GM12878 (cell line): ENCODE measurements at regions not wholly inside any gene's neighbourhood (a gene's known extent, or its start where the extent isn't known, plus 50 kb on each side); places are given as distances from the start of the nearest gene placed in this dataset.

ENCODE experiments used
- ATAC-seq: fragments of 200-7000 bp; cut with Tn5 transposase; 3 replicates; pipeline ENCODE4 v1.9.1; 2020; ENCODE audit warnings: mild to moderate bottlenecking, moderate library complexity
- BruUV-seq: library from RNA; stranded (reverse); fragments of 400-500 nt; replicated peaks from 2 replicates; lab custom pipeline; 2021; lab: Mats Ljungman, UMichigan
- CTCF ChIA-PET: fragments of 300-600 bp; sonication (Branson Sonifier 250); formaldehyde crosslinking; extraction: SDS; loops from one replicate; lab custom pipeline; 2021; ENCODE audit warnings: inconsistent platforms; lab: Yijun Ruan, JAX
- POLR2A ChIA-PET: fragments of 350-600 bp; formaldehyde crosslinking; extraction: SDS; loops from one replicate; lab custom pipeline; 2021; ENCODE audit warnings: inconsistent platforms; lab: Charles Lee
- RAD21 ChIA-PET: fragments of 300-600 bp; sonication (Branson Sonifier 250); formaldehyde crosslinking; loops from one replicate; lab custom pipeline; 2023; ENCODE audit warnings: antibody characterized with exemption; ENCODE audit not compliant: unreplicated experiment; lab: Charles Lee
- SMC1A ChIA-PET: fragments of 300-600 bp; sonication (Branson Sonifier 250); formaldehyde crosslinking; loops from one replicate; lab custom pipeline; 2023; ENCODE audit not compliant: unreplicated experiment, uncharacterized antibody; lab: Charles Lee
- DNase-seq: peaks from one replicate; pipeline ENCODE4 v3.0.0-alpha.2; 2011; ENCODE audit warnings: low read depth, low spot score
- FAIRE-seq: peaks from 3 replicates; lab custom pipeline; 2011; peaks lifted over from hg19 to GRCh38; lab: Jason Lieb, UNC
- H2AFZ ChIP-seq: 2 replicates; pipeline ENCODE4 v1.6.0; 2011; ENCODE audit warnings: low read depth, low read length, control low read depth; ENCODE audit not compliant: control insufficient read depth
- H3K27ac ChIP-seq: 2 replicates; pipeline ENCODE4 v1.5.1; 2011; ENCODE audit warnings: control low read depth; ENCODE audit not compliant: control insufficient read depth, insufficient read depth
- H3K27me3 ChIP-seq, 2 experiments: replicated peaks in 1 of 2; 2 replicates each; pipeline versions ENCODE4 v1.6.0 to v1.6.1; 2011; ENCODE audit warnings: low read length in 1 of 2; ENCODE audit not compliant: control insufficient read depth in 2 of 2, insufficient read depth in 2 of 2
- H3K36me3 ChIP-seq, 2 experiments: 2 replicates each; pipeline ENCODE4 v1.5.1; 2011; ENCODE audit warnings: low read length in 1 of 2; ENCODE audit not compliant: control insufficient read depth in 2 of 2, insufficient read depth in 2 of 2
- H3K4me1 ChIP-seq: 2 replicates; pipeline ENCODE4 v1.6.1; 2011; ENCODE audit warnings: mild to moderate bottlenecking, low read length, moderate library complexity, mixed read lengths; ENCODE audit not compliant: control insufficient read depth, insufficient read depth
- H3K4me2 ChIP-seq: 2 replicates; pipeline ENCODE4 v1.6.0; 2011; ENCODE audit warnings: control low read depth; ENCODE audit not compliant: control insufficient read depth, insufficient read depth
- H3K4me3 ChIP-seq: fragments of 200-600 bp; sonication (generic); 2 replicates; pipeline ENCODE4 v1.5.1; 2016
- H3K79me2 ChIP-seq: 2 replicates; pipeline ENCODE4 v1.6.0; 2011; ENCODE audit warnings: low read length; ENCODE audit not compliant: control insufficient read depth, insufficient read depth
- H3K9ac ChIP-seq: 2 replicates; pipeline ENCODE4 v1.8.0; 2011; ENCODE audit warnings: low read length, control low read depth, mixed read lengths; ENCODE audit not compliant: control insufficient read depth, insufficient read depth
- H3K9me3 ChIP-seq: replicated peaks from 3 replicates; pipeline ENCODE4 v1.5.1; 2011; ENCODE audit warnings: mild to moderate bottlenecking, low read length; ENCODE audit not compliant: control insufficient read depth, insufficient read depth
- H4K20me1 ChIP-seq: 2 replicates; pipeline ENCODE4 v1.6.0; 2011; ENCODE audit not compliant: control insufficient read depth, insufficient read depth
- CEBPB ChIP-seq, 2 experiments: fragments of 150-350 bp in 1 of 2; IDR thresholded peaks; 2 replicates each; pipeline ENCODE4 v1.6.1; 2012 to 2014; ENCODE audit warnings: low read depth in 2 of 2, low read length in 2 of 2, borderline replicate concordance in 1 of 2, inconsistent platforms in 1 of 2
- DPF2 ChIP-seq: fragments of 450-650 bp; IDR thresholded peaks from 2 replicates; pipeline ENCODE4 v1.6.1; 2017; ENCODE audit warnings: mild to moderate bottlenecking
- ELK1 ChIP-seq: IDR thresholded peaks from 2 replicates; pipeline ENCODE4 v1.6.1; 2012; ENCODE audit warnings: low read depth, low read length, improper control_type of control experiment
- FOXM1 ChIP-seq: IDR thresholded peaks from 2 replicates; pipeline ENCODE4 v1.6.1; 2012; ENCODE audit warnings: low read depth, mild to moderate bottlenecking, inconsistent platforms, low read length, moderate library complexity
- HSF1 ChIP-seq: fragments of 150-350 bp; IDR thresholded peaks from 2 replicates; pipeline ENCODE4 v1.6.1; 2014; ENCODE audit warnings: mild to moderate bottlenecking, low read depth, low read length
- IRF4 ChIP-seq: IDR thresholded peaks from 2 replicates; pipeline ENCODE4 v1.6.1; 2011; ENCODE audit warnings: low read depth, low read length
- MEF2A ChIP-seq: IDR thresholded peaks from 2 replicates; pipeline ENCODE4 v1.6.1; 2011; ENCODE audit warnings: low read depth, mild to moderate bottlenecking, low read length, moderate library complexity; ENCODE audit not compliant: insufficient read depth
- MYC ChIP-seq: IDR thresholded peaks from 2 replicates; pipeline ENCODE4 v1.6.1; 2011; ENCODE audit warnings: mild to moderate bottlenecking, low read length, moderate library complexity, inconsistent platforms; ENCODE audit not compliant: insufficient read depth, insufficient replicate concordance, insufficient read length, severe bottlenecking
- POLR2A ChIP-seq: IDR thresholded peaks from 2 replicates; pipeline ENCODE4 v1.6.1; 2011; ENCODE audit warnings: low read depth, mild to moderate bottlenecking, low read length
- PRDM15 ChIP-seq: fragments of 450-650 bp; formaldehyde crosslinking; IDR thresholded peaks from 2 replicates; pipeline ENCODE4 v1.4.0; 2020; ENCODE audit warnings: mild to moderate bottlenecking, moderate library complexity
- SREBF2 ChIP-seq: IDR thresholded peaks from 2 replicates; pipeline ENCODE4 v1.6.1; 2012; ENCODE audit warnings: mild to moderate bottlenecking, low read length
- TARDBP ChIP-seq: IDR thresholded peaks from 2 replicates; pipeline ENCODE4 v1.6.1; 2016; ENCODE audit warnings: borderline replicate concordance
- TCF12 ChIP-seq: IDR thresholded peaks from 2 replicates; pipeline ENCODE4 v1.6.1; 2011; ENCODE audit warnings: low read depth, mild to moderate bottlenecking, low read length
- WRNIP1 ChIP-seq: IDR thresholded peaks from 2 replicates; pipeline ENCODE4 v1.6.1; 2011; ENCODE audit warnings: low read depth, low read length, improper control_type of control experiment, borderline replicate concordance
- YY1 ChIP-seq: IDR thresholded peaks from 2 replicates; pipeline ENCODE4 v1.6.1; 2011; ENCODE audit warnings: low read depth, mild to moderate bottlenecking, low read length
- ZNF622 ChIP-seq: fragments of 450-650 bp; IDR thresholded peaks from 2 replicates; pipeline ENCODE4 v1.6.1; 2017; ENCODE audit warnings: mild to moderate bottlenecking, inconsistent platforms
- WGBS: methylation state at CpG from one replicate; pipeline ENCODE4 v1.1.6; 2016; ENCODE audit warnings: low lambda C conversion rate; ENCODE audit not compliant: insufficient replicate concordance, insufficient coverage; ENCODE audit errors: missing lambda C conversion rate; 5-methylcytosine and 5-hydroxymethylcytosine counted together
- in situ Hi-C: fragments of 300-500 bp; cut with MboI; formaldehyde crosslinking; loops from 9 replicates; pipeline ENCODE4 v1.14.3; 2018; ENCODE audit warnings: mixed read lengths
- intact Hi-C: fragments of 100-400 bp; cut with micrococcal nuclease; formaldehyde crosslinking; loops from one replicate; pipeline ENCODE4 v1.14.2; 2022; ENCODE audit not compliant: unreplicated experiment
- TF ChIP-seq, protein P1 (sequence below): fragments of 450-650 bp; IDR thresholded peaks from 2 replicates; pipeline ENCODE4 v1.6.1; 2016; ENCODE audit warnings: mild to moderate bottlenecking

GRCh38 chr2:144834363-144834762, 314.4 kb upstream of the ZEB2 start:
- POLR2A ChIA-PET, result no interaction called here
- Histone ChIP-seq H3K79me2 (no peaks in the 10 kb centered on the region), H3K27ac (no peak overlapping the region), H3K36me3 (no peaks in the 10 kb centered on the region), H4K20me1 (no peaks in the 10 kb centered on the region), H2AFZ (no peak overlapping the region), H3K9ac (no peak overlapping the region), H3K4me3 (no peak overlapping the region), H3K4me1 (no peaks in the 10 kb centered on the region), H3K4me2 (no peak overlapping the region), H3K27me3 (no peaks in the 10 kb centered on the region)
- RAD21 ChIA-PET, result no interaction called here
- FAIRE-seq (no peak), ATAC-seq (no peak)
- in situ Hi-C loops (no loop called here), intact Hi-C loops (no loop called here)
- BruUV-seq, result no TSS peak
- TF ChIP-seq POLR2A (no peak), DPF2 (no peak), IRF4 (no peak), MYC (no peak), HSF1 (no peak), PRDM15 (no peak), FOXM1 (no peak), ZNF622 (no peak), TCF12 (no peak), YY1 (no peak), MEF2A (no peak), ELK1 (no peak), SREBF2 (no peak), CEBPB (IDR thresholded peaks at IDR 0.05; ENCODE audit: borderline replicate concordance in 1 of 2, low read depth in 2 of 2, low read length in 2 of 2) (no peak), WRNIP1 (no peak), TARDBP (no peak)
- TF ChIP-seq, protein P1, sequence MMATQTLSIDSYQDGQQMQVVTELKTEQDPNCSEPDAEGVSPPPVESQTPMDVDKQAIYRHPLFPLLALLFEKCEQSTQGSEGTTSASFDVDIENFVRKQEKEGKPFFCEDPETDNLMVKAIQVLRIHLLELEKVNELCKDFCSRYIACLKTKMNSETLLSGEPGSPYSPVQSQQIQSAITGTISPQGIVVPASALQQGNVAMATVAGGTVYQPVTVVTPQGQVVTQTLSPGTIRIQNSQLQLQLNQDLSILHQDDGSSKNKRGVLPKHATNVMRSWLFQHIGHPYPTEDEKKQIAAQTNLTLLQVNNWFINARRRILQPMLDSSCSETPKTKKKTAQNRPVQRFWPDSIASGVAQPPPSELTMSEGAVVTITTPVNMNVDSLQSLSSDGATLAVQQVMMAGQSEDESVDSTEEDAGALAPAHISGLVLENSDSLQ, result no peak
- TF ChIP-seq, all 136 proteins: peak for 0
- no peaks in the 10 kb centered on the region for H3K9me3 ChIP-seq
- 42% methylated on average over 4 of the region's 4 CpGs for WGBS
- ChIA-PET CTCF (no interaction called here), SMC1A (no interaction called here)
- DNase-seq, result no peak
